IMR-90 (cell line): ENCODE measurements at regions not wholly inside any gene's neighbourhood (a gene's known extent, or its start where the extent isn't known, plus 50 kb on each side); places are given as distances from the start of the nearest gene placed in this dataset.

Source experiments
- ATAC-seq: fragments of 200-7000 bp; cut with Tn5 transposase; 2 replicates; pipeline ENCODE4 v1.9.1; 2020; ENCODE audit warnings: low read depth, mild to moderate bottlenecking, moderate library complexity
- BruUV-seq: library from RNA; stranded (reverse); fragments of 400-500 nt; replicated peaks from 2 replicates; lab custom pipeline; 2021; lab: Mats Ljungman, UMichigan
- CTCF ChIA-PET: fragments of 300-600 bp; formaldehyde crosslinking; extraction: SDS; loops from one replicate; lab custom pipeline; 2021; ENCODE audit warnings: antibody characterized with exemption; lab: Yijun Ruan, JAX
- POLR2A ChIA-PET: fragments of 300-600 bp; sonication (Branson Sonifier 250); formaldehyde crosslinking; loops from one replicate; lab custom pipeline; 2022; ENCODE audit warnings: antibody characterized with exemption; ENCODE audit not compliant: unreplicated experiment; lab: Charles Lee
- DNase-seq: peaks from one replicate; pipeline ENCODE4 v3.0.0; 2013
- H2AFZ ChIP-seq: replicated peaks from 2 replicates; pipeline ENCODE3; 2013; ENCODE audit warnings: low read length, mild to moderate bottlenecking; ENCODE audit not compliant: poor library complexity
- H2AK5ac ChIP-seq: 2 replicates; pipeline ENCODE4 v1.6.1; 2013; ENCODE audit warnings: low read depth, low read length, inconsistent platforms
- H2AK9ac ChIP-seq: replicated peaks from 2 replicates; pipeline ENCODE3; 2013; ENCODE audit warnings: mild to moderate bottlenecking, low read depth, low read length, moderate library complexity; ENCODE audit not compliant: poor library complexity
- H2BK120ac ChIP-seq: 2 replicates; pipeline ENCODE4 v1.6.1; 2013; ENCODE audit warnings: low read depth, low read length, inconsistent platforms
- H2BK15ac ChIP-seq: 3 replicates; pipeline ENCODE4 v1.6.1; 2013; ENCODE audit warnings: low read depth, low read length, inconsistent platforms
- H2BK20ac ChIP-seq: 2 replicates; pipeline ENCODE4 v1.6.1; 2013; ENCODE audit warnings: low read depth, mild to moderate bottlenecking, inconsistent platforms, low read length, moderate library complexity
- H2BK5ac ChIP-seq: 2 replicates; pipeline ENCODE4 v1.6.1; 2013; ENCODE audit warnings: mild to moderate bottlenecking, low read depth, low read length, inconsistent platforms; ENCODE audit not compliant: poor library complexity, severe bottlenecking
- H3K14ac ChIP-seq: replicated peaks from 2 replicates; pipeline ENCODE4 v1.6.1; 2013; ENCODE audit warnings: low read depth, low read length, inconsistent platforms
- H3K18ac ChIP-seq: 2 replicates; pipeline ENCODE4 v1.6.1; 2013; ENCODE audit warnings: low read depth, low read length, control low read depth
- H3K23ac ChIP-seq: 2 replicates; pipeline ENCODE4 v1.6.1; 2013; ENCODE audit warnings: low read depth, low read length, inconsistent platforms
- H3K27ac ChIP-seq: 2 replicates; pipeline ENCODE4 v1.5.1; 2013; ENCODE audit warnings: mild to moderate bottlenecking, control low read depth, low read length; ENCODE audit not compliant: insufficient read depth
- H3K27me3 ChIP-seq: 2 replicates; pipeline ENCODE4 v1.6.1; 2013; ENCODE audit warnings: low read length; ENCODE audit not compliant: control insufficient read depth, insufficient read depth
- H3K36me3 ChIP-seq: 2 replicates; pipeline ENCODE4 v1.6.1; 2013; ENCODE audit warnings: low read length, mixed read lengths; ENCODE audit not compliant: control insufficient read depth, insufficient read depth
- H3K4ac ChIP-seq: 2 replicates; pipeline ENCODE4 v1.6.1; 2013; ENCODE audit warnings: low read depth, low read length, inconsistent platforms
- H3K4me1 ChIP-seq: 2 replicates; pipeline ENCODE4 v1.6.1; 2013; ENCODE audit warnings: low read length, mixed read lengths; ENCODE audit not compliant: control insufficient read depth, insufficient read depth
- H3K4me2 ChIP-seq: 2 replicates; pipeline ENCODE4 v1.6.1; 2013; ENCODE audit warnings: low read depth, mild to moderate bottlenecking, control low read depth, low read length, moderate library complexity
- H3K4me3 ChIP-seq: 2 replicates; pipeline ENCODE4 v1.5.1; 2013; ENCODE audit warnings: low read depth, mild to moderate bottlenecking, control low read depth, low read length, moderate library complexity; ENCODE audit not compliant: insufficient read depth
- H3K56ac ChIP-seq: 2 replicates; pipeline ENCODE4 v1.6.1; 2013; ENCODE audit warnings: low read length, inconsistent platforms; ENCODE audit not compliant: insufficient read depth; ENCODE audit errors: extremely low read depth
- H3K79me1 ChIP-seq, 2 experiments: 2 replicates each; pipeline ENCODE4 v1.6.1; 2013; ENCODE audit warnings: low read length in 2 of 2, inconsistent platforms in 1 of 2, low read depth in 1 of 2
- H3K9ac ChIP-seq: 2 replicates; pipeline ENCODE4 v1.6.1; 2013; ENCODE audit warnings: low read depth, low read length, control low read depth
- H3K9me1 ChIP-seq: 2 replicates; pipeline ENCODE4 v1.6.1; 2013; ENCODE audit warnings: low read length, inconsistent platforms; ENCODE audit not compliant: insufficient read depth
- H3K9me3 ChIP-seq: 2 replicates; pipeline ENCODE4 v1.6.1; 2013; ENCODE audit warnings: low read length; ENCODE audit not compliant: control insufficient read depth, insufficient read depth
- H4K20me1 ChIP-seq: 2 replicates; pipeline ENCODE4 v1.6.1; 2013; ENCODE audit warnings: low read length, inconsistent platforms; ENCODE audit not compliant: insufficient read depth
- H4K5ac ChIP-seq: 2 replicates; pipeline ENCODE4 v1.6.1; 2013; ENCODE audit warnings: mild to moderate bottlenecking, low read depth, low read length, control low read depth
- H4K8ac ChIP-seq, 2 experiments: 2 replicates each; pipeline ENCODE4 v1.6.1; 2013; ENCODE audit warnings: low read depth in 2 of 2, low read length in 2 of 2, control low read depth in 1 of 2, inconsistent platforms in 1 of 2
- H4K91ac ChIP-seq: 2 replicates; pipeline ENCODE4 v1.6.1; 2013; ENCODE audit warnings: low read depth, low read length, inconsistent platforms; ENCODE audit not compliant: insufficient read depth
- CHD1 ChIP-seq: IDR thresholded peaks from 2 replicates; pipeline ENCODE4 v1.6.1; 2012; ENCODE audit warnings: low read depth, low read length, improper control_type of control experiment
- ELK1 ChIP-seq: fragments of 150-350 bp; IDR thresholded peaks from 2 replicates; pipeline ENCODE4 v1.6.1; 2016; ENCODE audit warnings: low read depth, mild to moderate bottlenecking, low read length, moderate library complexity, borderline replicate concordance
- POLR2A ChIP-seq: IDR thresholded peaks from 2 replicates; pipeline ENCODE4 v1.6.1; 2012; ENCODE audit warnings: mild to moderate bottlenecking, low read depth, low read length
- RFX5 ChIP-seq: IDR thresholded peaks from 2 replicates; pipeline ENCODE4 v1.8.0; 2012; ENCODE audit warnings: low read depth, mild to moderate bottlenecking, low read length, moderate library complexity
- SMC3 ChIP-seq: fragments of 150-350 bp; IDR thresholded peaks from 2 replicates; pipeline ENCODE4 v1.6.1; 2016; ENCODE audit warnings: low read depth, mild to moderate bottlenecking, antibody characterized with exemption, low read length, moderate library complexity
- USF2 ChIP-seq: fragments of 150-350 bp; IDR thresholded peaks from 2 replicates; pipeline ENCODE4 v1.6.1; 2017; ENCODE audit warnings: mild to moderate bottlenecking, antibody characterized with exemption, low read length, low read depth
- WGBS, 2 experiments: methylation state at CpG; one replicate each; pipeline versions ENCODE4 v1.1.5 to v1.1.7; 2013; ENCODE audit warnings: missing lambda C conversion rate in 2 of 2; ENCODE audit not compliant: insufficient read length in 1 of 2; ENCODE audit errors: extremely low coverage in 2 of 2; 5-methylcytosine and 5-hydroxymethylcytosine counted together
- dilution Hi-C: fragments of 300-500 bp; cut with HindIII; formaldehyde crosslinking; loops from one replicate; pipeline ENCODE4 v1.14.3; 2018; ENCODE audit warnings: low sequenced_read_pairs; ENCODE audit not compliant: unreplicated experiment
- in situ Hi-C: fragments of 300-500 bp; cut with MboI; formaldehyde crosslinking; loops from 3 replicates; pipeline ENCODE4 v1.14.3; 2019; ENCODE audit warnings: low sequenced_read_pairs, inconsistent platforms, mixed read lengths
- intact Hi-C: fragments of 100-400 bp; cut with micrococcal nuclease; formaldehyde crosslinking; loops from 2 replicates; pipeline ENCODE4 v1.10.0; 2022

GRCh38 chr9:14517154-14517906, 175.9 kb downstream of the ZDHHC21 start:
- no peak overlapping the region for H2AK5ac ChIP-seq
- H2BK20ac ChIP-seq, result no peak overlapping the region
- no peaks in the 10 kb centered on the region for H3K79me1 ChIP-seq
- H3K14ac ChIP-seq, result no peak overlapping the region
- no peaks in the 10 kb centered on the region for H4K20me1 ChIP-seq
- CTCF ChIA-PET, result no interaction called here
- no peak overlapping the region for H3K4me2 ChIP-seq
- no peak overlapping the region for H2AK9ac ChIP-seq
- BruUV-seq, result no TSS peak
- H3K4ac ChIP-seq, result no peak overlapping the region
- H3K56ac ChIP-seq, result no peak overlapping the region
- dilution Hi-C loops, result no loop called here
- in situ Hi-C loops, result loop anchor here (10.0 kb wide), 1 partner anchor 63 kb away; no protein-coding TSS in a partner anchor
- 100% methylated on average over 1 of the region's 4 CpGs; no CpG with 5 or more reads in 1 of the 2 experiments for WGBS, 2 experiments
- H2BK5ac ChIP-seq, result no peak overlapping the region
- H3K23ac ChIP-seq, result no peak overlapping the region
- TF ChIP-seq SMC3 (no peak), CHD1 (no peak), POLR2A (no peak), RFX5 (no peak), USF2 (no peak), ELK1 (no peak)
- intact Hi-C loops, result no loop called here
- DNase-seq (no peak), ATAC-seq (no peak)
- H3K4me3 ChIP-seq, result no peak overlapping the region
- H3K36me3 ChIP-seq, result no peaks in the 10 kb centered on the region
- POLR2A ChIA-PET, result no interaction called here
- H2AFZ ChIP-seq, result no peak overlapping the region
- H3K9ac ChIP-seq, result no peak overlapping the region
- no peak overlapping the region for H4K8ac ChIP-seq
- H2BK15ac ChIP-seq, result no peak overlapping the region
- no peaks in the 10 kb centered on the region for H3K9me3 ChIP-seq
- H4K91ac ChIP-seq, result no peak overlapping the region
- H3K27ac ChIP-seq, result no peak overlapping the region
- no peak overlapping the region for H3K18ac ChIP-seq
- H3K27me3 ChIP-seq, result no peaks in the 10 kb centered on the region; the same call in 1 of the 2 replicates
- no peak overlapping the region for H2BK120ac ChIP-seq
- H3K4me1 ChIP-seq, result no peaks in the 10 kb centered on the region
- no peaks in the 10 kb centered on the region for H3K9me1 ChIP-seq
- H4K5ac ChIP-seq, result no peak overlapping the region
